Astrocyte (in vitro differentiated cells and primary cell): ENCODE measurements at regions not wholly inside any gene's neighbourhood (a gene's known extent, or its start where the extent isn't known, plus 50 kb on each side); places are given as distances from the start of the nearest gene placed in this dataset.

ENCODE experiments used
- EZH2 ChIP-seq: IDR thresholded peaks from 2 replicates; pipeline ENCODE4 v1.6.1; 2012; ENCODE audit warnings: mild to moderate bottlenecking, low read length, inconsistent platforms; ENCODE audit not compliant: insufficient read depth
- TF ChIP-seq, protein P1 (sequence below): IDR thresholded peaks from 2 replicates; pipeline ENCODE4 v1.5.1; 2011; ENCODE audit warnings: low read depth, mild to moderate bottlenecking, inconsistent platforms, low read length, moderate library complexity; ENCODE audit not compliant: insufficient read depth

DNA sequence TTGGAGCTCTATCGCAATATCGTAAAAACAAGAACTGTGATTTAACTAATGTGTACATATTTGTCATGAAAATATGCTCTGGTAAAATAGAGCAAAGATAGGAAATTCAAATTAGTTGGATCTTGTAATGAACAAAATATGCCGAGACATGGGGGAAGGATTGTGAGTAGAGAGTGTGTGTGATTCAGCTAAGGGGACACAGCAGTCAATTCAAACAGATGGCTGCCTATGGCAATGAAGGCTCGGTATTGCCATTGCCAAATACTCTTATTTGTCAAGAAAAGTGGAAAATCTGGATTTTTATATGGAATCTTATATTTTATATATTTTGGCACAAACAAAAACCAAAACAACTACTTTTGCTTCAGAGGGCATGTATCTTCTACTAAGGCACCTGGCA is 227.3 kb upstream of the BCHE start:
- TF ChIP-seq, protein P1, sequence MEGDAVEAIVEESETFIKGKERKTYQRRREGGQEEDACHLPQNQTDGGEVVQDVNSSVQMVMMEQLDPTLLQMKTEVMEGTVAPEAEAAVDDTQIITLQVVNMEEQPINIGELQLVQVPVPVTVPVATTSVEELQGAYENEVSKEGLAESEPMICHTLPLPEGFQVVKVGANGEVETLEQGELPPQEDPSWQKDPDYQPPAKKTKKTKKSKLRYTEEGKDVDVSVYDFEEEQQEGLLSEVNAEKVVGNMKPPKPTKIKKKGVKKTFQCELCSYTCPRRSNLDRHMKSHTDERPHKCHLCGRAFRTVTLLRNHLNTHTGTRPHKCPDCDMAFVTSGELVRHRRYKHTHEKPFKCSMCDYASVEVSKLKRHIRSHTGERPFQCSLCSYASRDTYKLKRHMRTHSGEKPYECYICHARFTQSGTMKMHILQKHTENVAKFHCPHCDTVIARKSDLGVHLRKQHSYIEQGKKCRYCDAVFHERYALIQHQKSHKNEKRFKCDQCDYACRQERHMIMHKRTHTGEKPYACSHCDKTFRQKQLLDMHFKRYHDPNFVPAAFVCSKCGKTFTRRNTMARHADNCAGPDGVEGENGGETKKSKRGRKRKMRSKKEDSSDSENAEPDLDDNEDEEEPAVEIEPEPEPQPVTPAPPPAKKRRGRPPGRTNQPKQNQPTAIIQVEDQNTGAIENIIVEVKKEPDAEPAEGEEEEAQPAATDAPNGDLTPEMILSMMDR: no peak
- TF ChIP-seq EZH2: no peak
